SK-N-SH treated with all-trans-retinoic acid at 6 μM for 48 hours (cell line): ENCODE measurements at regions not wholly inside any gene's neighbourhood (a gene's known extent, or its start where the extent isn't known, plus 50 kb on each side); places are given as distances from the start of the nearest gene placed in this dataset.

ENCODE experiments used
- ARNTL ChIP-seq: fragments of 450-650 bp; formaldehyde crosslinking; IDR thresholded peaks from 2 replicates; pipeline ENCODE4 v1.5.0; 2020; ENCODE audit warnings: low read depth, mild to moderate bottlenecking, moderate library complexity, borderline replicate concordance
- BACH2 ChIP-seq: fragments of 250-450 bp; sonication (Bioruptor Pico); IDR thresholded peaks from 2 replicates; pipeline ENCODE4 v1.9.0; 2021; ENCODE audit warnings: mild to moderate bottlenecking, borderline replicate concordance
- CSDC2 ChIP-seq: fragments of 250-450 bp; sonication (Bioruptor Pico); IDR thresholded peaks from 2 replicates; pipeline ENCODE4 v1.5.0; 2020; ENCODE audit warnings: mild to moderate bottlenecking, moderate library complexity
- ESRRG ChIP-seq: fragments of 250-450 bp; sonication (Bioruptor Pico); IDR thresholded peaks from 2 replicates; pipeline ENCODE4 v1.6.1; 2021; ENCODE audit warnings: mild to moderate bottlenecking
- ISL1 ChIP-seq: fragments of 250-450 bp; sonication (Bioruptor Pico); IDR thresholded peaks from 2 replicates; pipeline ENCODE4 v2.1.2; 2022; ENCODE audit warnings: mild to moderate bottlenecking, moderate library complexity
- OSR1 ChIP-seq: fragments of 250-450 bp; sonication (Bioruptor Pico); IDR thresholded peaks from 2 replicates; pipeline ENCODE4 v1.8.0; 2022; ENCODE audit warnings: moderate library complexity, mild to moderate bottlenecking, inconsistent platforms
- PPARA ChIP-seq: fragments of 250-450 bp; sonication (Bioruptor Pico); IDR thresholded peaks from 2 replicates; pipeline ENCODE4 v1.5.0; 2020; ENCODE audit warnings: mild to moderate bottlenecking, borderline replicate concordance
- RARB ChIP-seq: fragments of 250-450 bp; sonication (Bioruptor Pico); IDR thresholded peaks from 2 replicates; pipeline ENCODE4 v1.8.0; 2021; ENCODE audit warnings: mild to moderate bottlenecking, moderate library complexity
- SNAI2 ChIP-seq: fragments of 250-450 bp; sonication (Bioruptor Pico); IDR thresholded peaks from 2 replicates; pipeline ENCODE4 v1.5.0; 2020; ENCODE audit warnings: mild to moderate bottlenecking, moderate library complexity
- TCF4 ChIP-seq: fragments of 250-450 bp; sonication (Bioruptor Pico); IDR thresholded peaks from 2 replicates; pipeline ENCODE4 v1.8.0; 2021; ENCODE audit warnings: mild to moderate bottlenecking, moderate library complexity, borderline replicate concordance
- ZC3H10 ChIP-seq: fragments of 250-450 bp; sonication (Bioruptor Pico); IDR thresholded peaks from 2 replicates; pipeline ENCODE4 v1.5.1; 2021; ENCODE audit warnings: mild to moderate bottlenecking, moderate library complexity
- ZFP30 ChIP-seq: fragments of 450-650 bp; formaldehyde crosslinking; IDR thresholded peaks from 2 replicates; pipeline ENCODE4 v1.5.0; 2022; ENCODE audit warnings: mild to moderate bottlenecking, moderate library complexity
- TF ChIP-seq, protein P1 (sequence below): fragments of 250-450 bp; sonication (Bioruptor Pico); IDR thresholded peaks from 2 replicates; pipeline ENCODE4 v1.5.0; 2020; ENCODE audit warnings: mild to moderate bottlenecking, moderate library complexity
- TF ChIP-seq, protein P2 (sequence below): fragments of 250-450 bp; sonication (Bioruptor Pico); IDR thresholded peaks from 2 replicates; pipeline ENCODE4 v1.5.1; 2020; ENCODE audit warnings: low read depth, mild to moderate bottlenecking, moderate library complexity

DNA sequence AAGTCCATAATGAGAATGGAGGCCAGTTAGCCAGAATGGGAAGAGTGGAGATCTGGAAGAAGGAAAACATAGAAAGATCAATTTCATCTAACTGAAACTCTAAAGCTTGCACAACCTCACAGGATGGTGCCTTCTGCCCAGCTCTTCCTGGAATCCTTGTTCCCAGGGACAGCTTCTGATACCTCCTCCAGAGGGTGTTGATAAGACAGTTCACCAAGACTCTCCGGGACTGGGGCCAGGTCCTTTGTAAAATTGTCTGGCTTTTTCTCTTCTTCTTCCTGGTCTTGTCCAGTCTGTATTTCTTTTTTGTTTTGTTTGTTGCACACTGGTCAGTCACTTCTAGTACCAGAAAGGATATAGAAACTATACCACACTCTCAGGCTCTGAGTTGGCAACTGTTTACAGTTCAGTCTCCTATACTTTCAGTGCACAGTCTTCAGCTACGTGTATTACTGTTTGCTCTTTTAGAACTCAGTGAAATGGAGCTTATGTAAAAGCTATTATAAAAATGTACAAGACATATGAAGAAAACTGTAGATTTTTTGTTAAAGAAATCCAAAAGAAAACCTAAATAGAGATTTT lies 142.8 kb upstream of the RPL34 start:
- TF ChIP-seq ISL1 (CRISPR knock-in tag) = no peak
- no peak for TF ChIP-seq ZC3H10 (CRISPR knock-in tag)
- no peak for TF ChIP-seq CSDC2 (CRISPR knock-in tag)
- TF ChIP-seq SNAI2 (CRISPR knock-in tag) = no peak
- TF ChIP-seq ARNTL (CRISPR knock-in tag) = no peak
- no peak for TF ChIP-seq OSR1 (CRISPR knock-in tag)
- no peak for TF ChIP-seq ESRRG
- TF ChIP-seq, protein P1, sequence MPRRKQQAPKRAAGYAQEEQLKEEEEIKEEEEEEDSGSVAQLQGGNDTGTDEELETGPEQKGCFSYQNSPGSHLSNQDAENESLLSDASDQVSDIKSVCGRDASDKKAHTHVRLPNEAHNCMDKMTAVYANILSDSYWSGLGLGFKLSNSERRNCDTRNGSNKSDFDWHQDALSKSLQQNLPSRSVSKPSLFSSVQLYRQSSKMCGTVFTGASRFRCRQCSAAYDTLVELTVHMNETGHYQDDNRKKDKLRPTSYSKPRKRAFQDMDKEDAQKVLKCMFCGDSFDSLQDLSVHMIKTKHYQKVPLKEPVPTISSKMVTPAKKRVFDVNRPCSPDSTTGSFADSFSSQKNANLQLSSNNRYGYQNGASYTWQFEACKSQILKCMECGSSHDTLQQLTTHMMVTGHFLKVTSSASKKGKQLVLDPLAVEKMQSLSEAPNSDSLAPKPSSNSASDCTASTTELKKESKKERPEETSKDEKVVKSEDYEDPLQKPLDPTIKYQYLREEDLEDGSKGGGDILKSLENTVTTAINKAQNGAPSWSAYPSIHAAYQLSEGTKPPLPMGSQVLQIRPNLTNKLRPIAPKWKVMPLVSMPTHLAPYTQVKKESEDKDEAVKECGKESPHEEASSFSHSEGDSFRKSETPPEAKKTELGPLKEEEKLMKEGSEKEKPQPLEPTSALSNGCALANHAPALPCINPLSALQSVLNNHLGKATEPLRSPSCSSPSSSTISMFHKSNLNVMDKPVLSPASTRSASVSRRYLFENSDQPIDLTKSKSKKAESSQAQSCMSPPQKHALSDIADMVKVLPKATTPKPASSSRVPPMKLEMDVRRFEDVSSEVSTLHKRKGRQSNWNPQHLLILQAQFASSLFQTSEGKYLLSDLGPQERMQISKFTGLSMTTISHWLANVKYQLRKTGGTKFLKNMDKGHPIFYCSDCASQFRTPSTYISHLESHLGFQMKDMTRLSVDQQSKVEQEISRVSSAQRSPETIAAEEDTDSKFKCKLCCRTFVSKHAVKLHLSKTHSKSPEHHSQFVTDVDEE (CRISPR knock-in tag) = no peak
- TF ChIP-seq PPARA (CRISPR knock-in tag) = no peak
- TF ChIP-seq, protein P2, sequence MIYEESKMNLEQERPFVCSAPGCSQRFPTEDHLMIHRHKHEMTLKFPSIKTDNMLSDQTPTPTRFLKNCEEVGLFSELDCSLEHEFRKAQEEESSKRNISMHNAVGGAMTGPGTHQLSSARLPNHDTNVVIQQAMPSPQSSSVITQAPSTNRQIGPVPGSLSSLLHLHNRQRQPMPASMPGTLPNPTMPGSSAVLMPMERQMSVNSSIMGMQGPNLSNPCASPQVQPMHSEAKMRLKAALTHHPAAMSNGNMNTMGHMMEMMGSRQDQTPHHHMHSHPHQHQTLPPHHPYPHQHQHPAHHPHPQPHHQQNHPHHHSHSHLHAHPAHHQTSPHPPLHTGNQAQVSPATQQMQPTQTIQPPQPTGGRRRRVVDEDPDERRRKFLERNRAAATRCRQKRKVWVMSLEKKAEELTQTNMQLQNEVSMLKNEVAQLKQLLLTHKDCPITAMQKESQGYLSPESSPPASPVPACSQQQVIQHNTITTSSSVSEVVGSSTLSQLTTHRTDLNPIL (CRISPR knock-in tag) = no peak
- no peak for TF ChIP-seq ZFP30 (CRISPR knock-in tag)
- TF ChIP-seq RARB (CRISPR knock-in tag) = no peak
- TF ChIP-seq TCF4 (CRISPR knock-in tag) = no peak
- no peak for TF ChIP-seq BACH2 (CRISPR knock-in tag)
